GM23338 (cell line): ENCODE measurements at regions not wholly inside any gene's neighbourhood (a gene's known extent, or its start where the extent isn't known, plus 50 kb on each side); places are given as distances from the start of the nearest gene placed in this dataset.

Experiments
- ATAC-seq: fragments of 200-7000 bp; cut with Tn5 transposase; 3 replicates; pipeline ENCODE4 v1.9.1; 2020
- DNase-seq: peaks from one replicate; pipeline ENCODE4 v3.0.0-alpha.2; 2015; ENCODE audit warnings: low spot score
- H2AFZ ChIP-seq: fragments of 200-600 bp; sonication (generic); 2 replicates; pipeline ENCODE4 v1.8.0; 2016; ENCODE audit warnings: antibody characterized with exemption, mild to moderate bottlenecking, moderate library complexity
- H3F3A ChIP-seq: fragments of 200-600 bp; sonication (generic); replicated peaks from 2 replicates; pipeline ENCODE4 v1.8.0; 2017; ENCODE audit warnings: antibody characterized with exemption, mixed run types, low read depth
- H3K27ac ChIP-seq: fragments of 200-600 bp; sonication (generic); 2 replicates; pipeline ENCODE4 v1.6.1; 2016; ENCODE audit warnings: low read depth
- H3K27me3 ChIP-seq: fragments of 200-600 bp; sonication (generic); 2 replicates; pipeline ENCODE4 v1.8.0; 2016; ENCODE audit warnings: mild to moderate bottlenecking, mixed run types, moderate library complexity; ENCODE audit not compliant: insufficient read depth
- H3K36me3 ChIP-seq: fragments of 200-600 bp; sonication (generic); 2 replicates; pipeline ENCODE4 v1.8.0; 2016; ENCODE audit warnings: mild to moderate bottlenecking; ENCODE audit not compliant: insufficient read depth
- H3K4me1 ChIP-seq: fragments of 200-600 bp; sonication (generic); 2 replicates; pipeline ENCODE4 v1.8.0; 2016; ENCODE audit warnings: mild to moderate bottlenecking, moderate library complexity; ENCODE audit not compliant: insufficient read depth
- H3K4me2 ChIP-seq: fragments of 200-600 bp; sonication (generic); 2 replicates; pipeline ENCODE4 v1.7.1; 2017; ENCODE audit warnings: mixed run types
- H3K4me3 ChIP-seq: fragments of 200-600 bp; sonication (generic); 2 replicates; pipeline ENCODE4 v1.6.1; 2016; ENCODE audit warnings: mixed run types
- H3K79me2 ChIP-seq: fragments of 200-600 bp; sonication (generic); replicated peaks from 2 replicates; pipeline ENCODE4 v1.8.0; 2017; ENCODE audit warnings: mild to moderate bottlenecking; ENCODE audit not compliant: insufficient read depth
- H3K9me2 ChIP-seq: fragments of 200-600 bp; sonication (generic); 2 replicates; pipeline ENCODE4 v1.8.0; 2017; ENCODE audit not compliant: insufficient read depth
- H4K20me1 ChIP-seq: fragments of 200-600 bp; sonication (generic); replicated peaks from 2 replicates; pipeline ENCODE4 v1.8.0; 2017; ENCODE audit warnings: mild to moderate bottlenecking; ENCODE audit not compliant: insufficient read depth
- H3K27ac Mint-ChIP-seq: 2 replicates; pipeline ENCODE4 v1.8.0; 2020; ENCODE audit warnings: inconsistent platforms, mild to moderate bottlenecking, moderate library complexity, mixed read lengths
- H3K27me3 Mint-ChIP-seq: 3 replicates; pipeline ENCODE4 v1.8.0; 2022; ENCODE audit warnings: low read depth, mild to moderate bottlenecking, moderate library complexity, mixed read lengths, inconsistent platforms; ENCODE audit not compliant: insufficient read depth, poor library complexity
- H3K36me3 Mint-ChIP-seq: 3 replicates; pipeline ENCODE4 v1.8.0; 2021; ENCODE audit warnings: low read depth, mild to moderate bottlenecking, inconsistent platforms, moderate library complexity, mixed read lengths
- H3K4me1 Mint-ChIP-seq: 3 replicates; pipeline ENCODE4 v1.8.0; 2020; ENCODE audit warnings: mild to moderate bottlenecking, inconsistent platforms, mixed read lengths
- H3K4me3 Mint-ChIP-seq: 3 replicates; pipeline ENCODE4 v1.8.0; 2021; ENCODE audit warnings: moderate library complexity, mild to moderate bottlenecking, inconsistent platforms, mixed read lengths
- H3K9me3 Mint-ChIP-seq: 3 replicates; pipeline ENCODE4 v1.8.0; 2020; ENCODE audit warnings: moderate library complexity, mild to moderate bottlenecking, inconsistent platforms, mixed read lengths
- CREB1 ChIP-seq: fragments of 250-450 bp; sonication (Bioruptor Pico); IDR thresholded peaks from 2 replicates; pipeline ENCODE4 v1.5.0; 2020; ENCODE audit warnings: low read depth, mild to moderate bottlenecking, moderate library complexity
- EZH2phosphoT487 ChIP-seq: fragments of 200-600 bp; sonication (generic); IDR thresholded peaks from one replicate; pipeline ENCODE4 v1.8.1; 2018; ENCODE audit warnings: antibody characterized with exemption; ENCODE audit not compliant: unreplicated experiment
- JUNB ChIP-seq: IDR thresholded peaks from one replicate; pipeline ENCODE4 v1.6.1; 2016; ENCODE audit warnings: antibody characterized with exemption; ENCODE audit not compliant: unreplicated experiment
- POLR2AphosphoS5 ChIP-seq: IDR thresholded peaks from 2 replicates; pipeline ENCODE4 v1.6.1; 2016; ENCODE audit warnings: antibody characterized with exemption, low read depth
- STAT1 ChIP-seq: IDR thresholded peaks from one replicate; pipeline ENCODE4 v1.6.1; 2016; ENCODE audit warnings: antibody characterized with exemption; ENCODE audit not compliant: unreplicated experiment
- ZNF114 ChIP-seq: fragments of 250-450 bp; sonication (Bioruptor Pico); IDR thresholded peaks from 2 replicates; pipeline ENCODE4 v1.5.0; 2020; ENCODE audit warnings: mild to moderate bottlenecking, moderate library complexity
- ZNF331 ChIP-seq: fragments of 250-450 bp; sonication (Bioruptor Pico); IDR thresholded peaks from 2 replicates; pipeline ENCODE4 v1.5.0; 2020; ENCODE audit warnings: low read depth, mild to moderate bottlenecking, moderate library complexity
- TF ChIP-seq, protein P1 (sequence below), 2 experiments: fragments of 200-600 bp in 1 of 2; sonication (generic) in 1 of 2; conservative IDR thresholded peaks; 2 replicates each; pipeline versions ENCODE4 v1.5.1 to v1.6.1; 2016 to 2017; ENCODE audit warnings: antibody characterized with exemption in 2 of 2, low read depth in 2 of 2, mild to moderate bottlenecking in 2 of 2, moderate library complexity in 1 of 2
- TF ChIP-seq, protein P2 (sequence below): IDR thresholded peaks from 2 replicates; pipeline ENCODE4 v1.6.1; 2016; ENCODE audit warnings: antibody characterized with exemption
- TF ChIP-seq, protein P3 (sequence below): IDR thresholded peaks from one replicate; pipeline ENCODE4 v1.6.1; 2018; ENCODE audit warnings: antibody characterized with exemption; ENCODE audit not compliant: unreplicated experiment
- TF ChIP-seq, protein P4 (sequence below): fragments of 250-450 bp; sonication (Bioruptor Pico); IDR thresholded peaks from 2 replicates; pipeline ENCODE4 v1.5.0; 2020; ENCODE audit warnings: mild to moderate bottlenecking, moderate library complexity

DNA sequence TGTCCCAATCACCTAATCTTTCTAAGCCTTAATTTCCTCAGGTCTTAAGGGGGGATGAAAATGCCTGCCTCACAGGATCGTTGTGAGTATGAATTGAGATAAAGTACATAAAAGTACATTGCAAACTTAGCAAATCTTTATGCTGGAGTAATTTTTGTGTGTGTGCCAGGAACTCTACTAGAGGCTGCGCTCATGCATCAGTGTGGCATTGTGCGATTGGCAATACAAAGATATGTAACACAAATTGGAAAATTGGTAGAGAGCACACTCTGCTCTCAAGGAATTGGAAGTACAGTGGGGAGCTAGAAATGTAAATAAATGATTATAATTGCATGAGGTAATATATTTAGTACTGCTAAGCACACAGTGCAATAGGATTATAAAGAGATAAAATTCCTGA lies 398.3 kb downstream of the DUSP10 start:
- Histone ChIP-seq H3K36me3 (no peaks in the 10 kb centered on the region), H3K4me2 (no peak overlapping the region), H3F3A (no peaks in the 10 kb centered on the region), H3K27ac (no peak overlapping the region), H3K79me2 (no peaks in the 10 kb centered on the region), H3K27me3 (no peaks in the 10 kb centered on the region), H4K20me1 (no peaks in the 10 kb centered on the region), H3K9me2 (no peaks in the 10 kb centered on the region; the same call in 1 of the 2 replicates), H3K4me1 (no peaks in the 10 kb centered on the region), H3K4me3 (no peak overlapping the region), H2AFZ (no peak overlapping the region)
- no peak for TF ChIP-seq EZH2phosphoT487
- TF ChIP-seq ZNF114 (CRISPR knock-in tag) = no peak
- TF ChIP-seq POLR2AphosphoS5 = no peak
- TF ChIP-seq, protein P1, sequence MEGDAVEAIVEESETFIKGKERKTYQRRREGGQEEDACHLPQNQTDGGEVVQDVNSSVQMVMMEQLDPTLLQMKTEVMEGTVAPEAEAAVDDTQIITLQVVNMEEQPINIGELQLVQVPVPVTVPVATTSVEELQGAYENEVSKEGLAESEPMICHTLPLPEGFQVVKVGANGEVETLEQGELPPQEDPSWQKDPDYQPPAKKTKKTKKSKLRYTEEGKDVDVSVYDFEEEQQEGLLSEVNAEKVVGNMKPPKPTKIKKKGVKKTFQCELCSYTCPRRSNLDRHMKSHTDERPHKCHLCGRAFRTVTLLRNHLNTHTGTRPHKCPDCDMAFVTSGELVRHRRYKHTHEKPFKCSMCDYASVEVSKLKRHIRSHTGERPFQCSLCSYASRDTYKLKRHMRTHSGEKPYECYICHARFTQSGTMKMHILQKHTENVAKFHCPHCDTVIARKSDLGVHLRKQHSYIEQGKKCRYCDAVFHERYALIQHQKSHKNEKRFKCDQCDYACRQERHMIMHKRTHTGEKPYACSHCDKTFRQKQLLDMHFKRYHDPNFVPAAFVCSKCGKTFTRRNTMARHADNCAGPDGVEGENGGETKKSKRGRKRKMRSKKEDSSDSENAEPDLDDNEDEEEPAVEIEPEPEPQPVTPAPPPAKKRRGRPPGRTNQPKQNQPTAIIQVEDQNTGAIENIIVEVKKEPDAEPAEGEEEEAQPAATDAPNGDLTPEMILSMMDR (conservative IDR thresholded peaks at IDR 0.05; ENCODE audit: low read depth in 2 of 2) = no peak
- no peak for TF ChIP-seq STAT1
- no peak for TF ChIP-seq ZNF331 (CRISPR knock-in tag)
- no peak for TF ChIP-seq CREB1
- TF ChIP-seq, protein P2, sequence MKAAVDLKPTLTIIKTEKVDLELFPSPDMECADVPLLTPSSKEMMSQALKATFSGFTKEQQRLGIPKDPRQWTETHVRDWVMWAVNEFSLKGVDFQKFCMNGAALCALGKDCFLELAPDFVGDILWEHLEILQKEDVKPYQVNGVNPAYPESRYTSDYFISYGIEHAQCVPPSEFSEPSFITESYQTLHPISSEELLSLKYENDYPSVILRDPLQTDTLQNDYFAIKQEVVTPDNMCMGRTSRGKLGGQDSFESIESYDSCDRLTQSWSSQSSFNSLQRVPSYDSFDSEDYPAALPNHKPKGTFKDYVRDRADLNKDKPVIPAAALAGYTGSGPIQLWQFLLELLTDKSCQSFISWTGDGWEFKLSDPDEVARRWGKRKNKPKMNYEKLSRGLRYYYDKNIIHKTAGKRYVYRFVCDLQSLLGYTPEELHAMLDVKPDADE = no peak
- TF ChIP-seq, protein P3, sequence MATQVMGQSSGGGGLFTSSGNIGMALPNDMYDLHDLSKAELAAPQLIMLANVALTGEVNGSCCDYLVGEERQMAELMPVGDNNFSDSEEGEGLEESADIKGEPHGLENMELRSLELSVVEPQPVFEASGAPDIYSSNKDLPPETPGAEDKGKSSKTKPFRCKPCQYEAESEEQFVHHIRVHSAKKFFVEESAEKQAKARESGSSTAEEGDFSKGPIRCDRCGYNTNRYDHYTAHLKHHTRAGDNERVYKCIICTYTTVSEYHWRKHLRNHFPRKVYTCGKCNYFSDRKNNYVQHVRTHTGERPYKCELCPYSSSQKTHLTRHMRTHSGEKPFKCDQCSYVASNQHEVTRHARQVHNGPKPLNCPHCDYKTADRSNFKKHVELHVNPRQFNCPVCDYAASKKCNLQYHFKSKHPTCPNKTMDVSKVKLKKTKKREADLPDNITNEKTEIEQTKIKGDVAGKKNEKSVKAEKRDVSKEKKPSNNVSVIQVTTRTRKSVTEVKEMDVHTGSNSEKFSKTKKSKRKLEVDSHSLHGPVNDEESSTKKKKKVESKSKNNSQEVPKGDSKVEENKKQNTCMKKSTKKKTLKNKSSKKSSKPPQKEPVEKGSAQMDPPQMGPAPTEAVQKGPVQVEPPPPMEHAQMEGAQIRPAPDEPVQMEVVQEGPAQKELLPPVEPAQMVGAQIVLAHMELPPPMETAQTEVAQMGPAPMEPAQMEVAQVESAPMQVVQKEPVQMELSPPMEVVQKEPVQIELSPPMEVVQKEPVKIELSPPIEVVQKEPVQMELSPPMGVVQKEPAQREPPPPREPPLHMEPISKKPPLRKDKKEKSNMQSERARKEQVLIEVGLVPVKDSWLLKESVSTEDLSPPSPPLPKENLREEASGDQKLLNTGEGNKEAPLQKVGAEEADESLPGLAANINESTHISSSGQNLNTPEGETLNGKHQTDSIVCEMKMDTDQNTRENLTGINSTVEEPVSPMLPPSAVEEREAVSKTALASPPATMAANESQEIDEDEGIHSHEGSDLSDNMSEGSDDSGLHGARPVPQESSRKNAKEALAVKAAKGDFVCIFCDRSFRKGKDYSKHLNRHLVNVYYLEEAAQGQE = no peak
- Mint-ChIP-seq H3K4me1 (no peaks in the 10 kb centered on the region), H3K27ac (no peak overlapping the region), H3K4me3 (no peak overlapping the region), H3K9me3 (no peaks in the 10 kb centered on the region), H3K27me3 (peaks cover 2% of the 10 kb centered on the region), H3K36me3 (no peaks in the 10 kb centered on the region)
- DNase-seq (no peak), ATAC-seq (no peak)

DNA sequence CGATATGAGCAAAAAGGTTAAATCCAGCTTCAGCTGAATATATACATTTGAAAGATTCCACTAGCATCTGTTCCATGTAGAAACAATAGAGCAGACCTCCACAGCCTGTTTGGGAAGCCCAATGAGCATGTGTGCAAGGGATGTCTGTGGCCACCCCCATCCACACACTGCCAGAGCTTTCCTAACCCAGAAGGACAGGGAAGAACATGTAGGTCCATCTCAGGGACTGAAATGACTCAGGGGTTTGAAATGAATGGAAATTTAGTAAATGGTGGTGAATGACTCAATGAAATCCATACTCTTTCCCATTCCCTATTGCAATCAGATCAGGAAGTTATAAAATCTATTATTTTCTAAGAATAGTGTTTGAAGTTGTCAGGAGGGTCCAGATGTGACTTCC lies 397.2 kb downstream of the DUSP10 start:
- no peaks in the 10 kb centered on the region for H3K4me1 Mint-ChIP-seq
- no peak overlapping the region for H3K4me3 Mint-ChIP-seq
- no peaks in the 10 kb centered on the region for H3K9me3 Mint-ChIP-seq
- H3K36me3 Mint-ChIP-seq = no peaks in the 10 kb centered on the region
- H3K4me1 ChIP-seq = no peaks in the 10 kb centered on the region
- no peaks in the 10 kb centered on the region for H4K20me1 ChIP-seq
- H3K36me3 ChIP-seq = no peaks in the 10 kb centered on the region
- no peak for ATAC-seq
- H3K27me3 Mint-ChIP-seq = peaks cover 2% of the 10 kb centered on the region
- H3F3A ChIP-seq = no peaks in the 10 kb centered on the region
- no peak overlapping the region for H3K4me3 ChIP-seq
- H3K79me2 ChIP-seq = no peaks in the 10 kb centered on the region
- no peak for DNase-seq
- H3K27ac Mint-ChIP-seq = no peak overlapping the region
- H3K27ac ChIP-seq = no peak overlapping the region
- no peaks in the 10 kb centered on the region; the same call in 1 of the 2 replicates for H3K9me2 ChIP-seq
- H2AFZ ChIP-seq = no peak overlapping the region
- H3K27me3 ChIP-seq = no peaks in the 10 kb centered on the region
- no peak overlapping the region for H3K4me2 ChIP-seq
- TF ChIP-seq ZNF331 (CRISPR knock-in tag) (no peak), CREB1 (no peak), JUNB (no peak)
- TF ChIP-seq, protein P4, sequence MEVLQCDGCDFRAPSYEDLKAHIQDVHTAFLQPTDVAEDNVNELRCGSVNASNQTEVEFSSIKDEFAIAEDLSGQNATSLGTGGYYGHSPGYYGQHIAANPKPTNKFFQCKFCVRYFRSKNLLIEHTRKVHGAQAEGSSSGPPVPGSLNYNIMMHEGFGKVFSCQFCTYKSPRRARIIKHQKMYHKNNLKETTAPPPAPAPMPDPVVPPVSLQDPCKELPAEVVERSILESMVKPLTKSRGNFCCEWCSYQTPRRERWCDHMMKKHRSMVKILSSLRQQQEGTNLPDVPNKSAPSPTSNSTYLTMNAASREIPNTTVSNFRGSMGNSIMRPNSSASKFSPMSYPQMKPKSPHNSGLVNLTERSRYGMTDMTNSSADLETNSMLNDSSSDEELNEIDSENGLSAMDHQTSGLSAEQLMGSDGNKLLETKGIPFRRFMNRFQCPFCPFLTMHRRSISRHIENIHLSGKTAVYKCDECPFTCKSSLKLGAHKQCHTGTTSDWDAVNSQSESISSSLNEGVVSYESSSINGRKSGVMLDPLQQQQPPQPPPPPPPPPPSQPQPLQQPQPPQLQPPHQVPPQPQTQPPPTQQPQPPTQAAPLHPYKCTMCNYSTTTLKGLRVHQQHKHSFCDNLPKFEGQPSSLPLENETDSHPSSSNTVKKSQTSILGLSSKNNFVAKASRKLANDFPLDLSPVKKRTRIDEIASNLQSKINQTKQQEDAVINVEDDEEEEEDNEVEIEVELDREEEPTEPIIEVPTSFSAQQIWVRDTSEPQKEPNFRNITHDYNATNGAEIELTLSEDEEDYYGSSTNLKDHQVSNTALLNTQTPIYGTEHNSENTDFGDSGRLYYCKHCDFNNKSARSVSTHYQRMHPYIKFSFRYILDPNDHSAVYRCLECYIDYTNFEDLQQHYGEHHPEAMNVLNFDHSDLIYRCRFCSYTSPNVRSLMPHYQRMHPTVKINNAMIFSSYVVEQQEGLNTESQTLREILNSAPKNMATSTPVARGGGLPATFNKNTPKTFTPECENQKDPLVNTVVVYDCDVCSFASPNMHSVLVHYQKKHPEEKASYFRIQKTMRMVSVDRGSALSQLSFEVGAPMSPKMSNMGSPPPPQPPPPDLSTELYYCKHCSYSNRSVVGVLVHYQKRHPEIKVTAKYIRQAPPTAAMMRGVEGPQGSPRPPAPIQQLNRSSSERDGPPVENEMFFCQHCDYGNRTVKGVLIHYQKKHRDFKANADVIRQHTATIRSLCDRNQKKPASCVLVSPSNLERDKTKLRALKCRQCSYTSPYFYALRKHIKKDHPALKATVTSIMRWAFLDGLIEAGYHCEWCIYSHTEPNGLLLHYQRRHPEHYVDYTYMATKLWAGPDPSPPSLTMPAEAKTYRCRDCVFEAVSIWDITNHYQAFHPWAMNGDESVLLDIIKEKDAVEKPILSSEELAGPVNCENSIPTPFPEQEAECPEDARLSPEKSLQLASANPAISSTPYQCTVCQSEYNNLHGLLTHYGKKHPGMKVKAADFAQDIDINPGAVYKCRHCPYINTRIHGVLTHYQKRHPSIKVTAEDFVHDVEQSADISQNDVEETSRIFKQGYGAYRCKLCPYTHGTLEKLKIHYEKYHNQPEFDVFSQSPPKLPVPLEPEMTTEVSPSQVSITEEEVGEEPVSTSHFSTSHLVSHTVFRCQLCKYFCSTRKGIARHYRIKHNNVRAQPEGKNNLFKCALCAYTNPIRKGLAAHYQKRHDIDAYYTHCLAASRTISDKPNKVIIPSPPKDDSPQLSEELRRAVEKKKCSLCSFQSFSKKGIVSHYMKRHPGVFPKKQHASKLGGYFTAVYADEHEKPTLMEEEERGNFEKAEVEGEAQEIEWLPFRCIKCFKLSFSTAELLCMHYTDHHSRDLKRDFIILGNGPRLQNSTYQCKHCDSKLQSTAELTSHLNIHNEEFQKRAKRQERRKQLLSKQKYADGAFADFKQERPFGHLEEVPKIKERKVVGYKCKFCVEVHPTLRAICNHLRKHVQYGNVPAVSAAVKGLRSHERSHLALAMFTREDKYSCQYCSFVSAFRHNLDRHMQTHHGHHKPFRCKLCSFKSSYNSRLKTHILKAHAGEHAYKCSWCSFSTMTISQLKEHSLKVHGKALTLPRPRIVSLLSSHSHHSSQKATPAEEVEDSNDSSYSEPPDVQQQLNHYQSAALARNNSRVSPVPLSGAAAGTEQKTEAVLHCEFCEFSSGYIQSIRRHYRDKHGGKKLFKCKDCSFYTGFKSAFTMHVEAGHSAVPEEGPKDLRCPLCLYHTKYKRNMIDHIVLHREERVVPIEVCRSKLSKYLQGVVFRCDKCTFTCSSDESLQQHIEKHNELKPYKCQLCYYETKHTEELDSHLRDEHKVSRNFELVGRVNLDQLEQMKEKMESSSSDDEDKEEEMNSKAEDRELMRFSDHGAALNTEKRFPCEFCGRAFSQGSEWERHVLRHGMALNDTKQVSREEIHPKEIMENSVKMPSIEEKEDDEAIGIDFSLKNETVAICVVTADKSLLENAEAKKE (CRISPR knock-in tag) = no peak
